ENCODE measurements at regions not wholly inside any gene's neighbourhood (a gene's known extent, or its start where the extent isn't known, plus 50 kb on each side); places are given as distances from the start of the nearest gene placed in this dataset.

GRCh38 chr5:144711172-144711571, 540.5 kb downstream of the KCTD16 start:
- DNase-seq (no peak), ATAC-seq (no peak)
- Histone ChIP-seq H3K36me3 (no peaks in the 10 kb centered on the region), H3K4me3 (no peak overlapping the region), H3K27ac (no peak overlapping the region), H3K4me1 (no peaks in the 10 kb centered on the region), H3K9me3 (peaks cover 0 to 6% (median 0%) of the 10 kb centered on the region in 12 donors), H3K27me3 (no peaks in the 10 kb centered on the region)
- 41 to 83% (median 72%) methylated on average over 2 of the region's 2 CpGs for WGBS, 4 donors
- TF ChIP-seq POLR2A (IDR thresholded peaks at IDR 0.05) (no peak), CTCF (IDR thresholded peaks at IDR 0.05) (no peak)
- intact Hi-C loops (cut with DNase I) = no loop called here

- no peaks in the 10 kb centered on the region for H3K4me1 ChIP-seq
- intact Hi-C loops (cut with DNase I) = no loop called here
- 61 to 67% (median 63%) methylated on average over 2 of the region's 2 CpGs for WGBS, 4 donors
- no peaks in the 10 kb centered on the region for H3K36me3 ChIP-seq
- peaks cover 0 to 9% (median 0%) of the 10 kb centered on the region in 12 donors for H3K9me3 ChIP-seq
- DNase-seq (no peak), ATAC-seq (no peak)
- H3K4me3 ChIP-seq = no peak overlapping the region
- no peaks in the 10 kb centered on the region for H3K27me3 ChIP-seq
- TF ChIP-seq POLR2A (IDR thresholded peaks at IDR 0.05) = no peak
- TF ChIP-seq CTCF (IDR thresholded peaks at IDR 0.05) = no peak
- no peak overlapping the region for H3K27ac ChIP-seq
Observed at GRCh38 chr5:144710637-144711036, 540.0 kb downstream of the KCTD16 start.

- Histone ChIP-seq H3K27ac (no peak overlapping the region), H3K4me3 (no peak overlapping the region), H3K9me3 (peaks cover 0 to 7% (median 0%) of the 10 kb centered on the region in 12 donors), H3K4me1 (no peaks in the 10 kb centered on the region), H3K27me3 (no peaks in the 10 kb centered on the region), H3K36me3 (no peaks in the 10 kb centered on the region)
- WGBS, 4 donors = 33 to 40% (median 37%) methylated on average over 1 of the region's 1 CpG
- no peak for TF ChIP-seq POLR2A (IDR thresholded peaks at IDR 0.05)
- TF ChIP-seq CTCF (IDR thresholded peaks at IDR 0.05) = no peak
- intact Hi-C loops (cut with DNase I) = no loop called here
- DNase-seq = no peak
- no peak for ATAC-seq
Observed at GRCh38 chr5:144703776-144704175, 533.1 kb downstream of the KCTD16 start.

- Histone ChIP-seq H3K9me3 (no peaks in the 10 kb centered on the region), H3K27ac (no peak overlapping the region), H3K4me3 (no peak overlapping the region), H3K27me3 (peaks cover 0 to 5% (median 0%) of the 10 kb centered on the region in 9 donors), H3K36me3 (no peaks in the 10 kb centered on the region), H3K4me1 (no peaks in the 10 kb centered on the region)
- intact Hi-C loops (cut with DNase I) = no loop called here
- TF ChIP-seq CTCF (IDR thresholded peaks at IDR 0.05) (no peak), POLR2A (IDR thresholded peaks at IDR 0.05) (no peak)
- DNase-seq (no peak), ATAC-seq (no peak)
- WGBS, 4 donors = 63 to 69% (median 65%) methylated on average over 2 of the region's 2 CpGs
Observed at GRCh38 chr5:144698484-144698883, 527.8 kb downstream of the KCTD16 start.

Measured in heart left ventricle (tissue), 16 donors.